ENCODE measurements at regions not wholly inside any gene's neighbourhood (a gene's known extent, or its start where the extent isn't known, plus 50 kb on each side); places are given as distances from the start of the nearest gene placed in this dataset.
"Not testable (repeated sequence)": the region's sequence is repeated elsewhere in the genome, so short reads cannot be mapped to it uniquely, and the experiment has no call there.

- no peak for DNase-seq
Observed at GRCh38 chr1:82799261-82799660, 998.5 kb downstream of the ADGRL2 start.

GRCh38 chr1:82795508-82796149, 994.9 kb downstream of the ADGRL2 start:
- no peak for DNase-seq

GRCh38 chr1:82792151-82792550, 991.4 kb downstream of the ADGRL2 start:
- DNase-seq = no peak

- no peak for DNase-seq
Observed at GRCh38 chr1:82790556-82790955, 989.8 kb downstream of the ADGRL2 start.

GRCh38 chr1:82788660-82789059, 987.9 kb downstream of the ADGRL2 start:
- DNase-seq = no peak

- no peak for DNase-seq
Observed at GRCh38 chr1:82788038-82788437, 987.3 kb downstream of the ADGRL2 start.

- no peak for DNase-seq
Observed at GRCh38 chr1:82786883-82787282, 986.1 kb downstream of the ADGRL2 start.

- DNase-seq = no peak
Observed at GRCh38 chr1:82785268-82785790, 984.6 kb downstream of the ADGRL2 start.

GRCh38 chr1:82783044-82783443, 982.3 kb downstream of the ADGRL2 start:
- DNase-seq = no peak

- no peak for DNase-seq
Observed at GRCh38 chr1:82782599-82782998, 981.9 kb downstream of the ADGRL2 start.

- DNase-seq = no peak
Observed at GRCh38 chr1:82778612-82779011, 977.9 kb downstream of the ADGRL2 start.

GRCh38 chr1:82777240-82777639, 976.5 kb downstream of the ADGRL2 start:
- no peak for DNase-seq

GRCh38 chr1:82776730-82777129, 976.0 kb downstream of the ADGRL2 start:
- DNase-seq = not testable (repeated sequence)

GRCh38 chr1:82775406-82776000, 974.8 kb downstream of the ADGRL2 start:
- no peak for DNase-seq

- no peak for DNase-seq
Observed at GRCh38 chr1:82762829-82763532, 962.2 kb downstream of the ADGRL2 start.

GRCh38 chr1:82759035-82759434, 958.3 kb downstream of the ADGRL2 start:
- DNase-seq = no peak

GRCh38 chr1:82755671-82756070, 954.9 kb downstream of the ADGRL2 start:
- DNase-seq = no peak

GRCh38 chr1:82755191-82755590, 954.5 kb downstream of the ADGRL2 start:
- DNase-seq = no peak

GRCh38 chr1:82752046-82752445, 951.3 kb downstream of the ADGRL2 start:
- DNase-seq = no peak

GRCh38 chr1:82733645-82734044, 932.9 kb downstream of the ADGRL2 start:
- no peak for DNase-seq

- no peak for DNase-seq
Observed at GRCh38 chr1:82731216-82731615, 930.5 kb downstream of the ADGRL2 start.

GRCh38 chr1:82728206-82728605, 927.5 kb downstream of the ADGRL2 start:
- DNase-seq = no peak

- no peak for DNase-seq
Observed at GRCh38 chr1:82724246-82724645, 923.5 kb downstream of the ADGRL2 start.

GRCh38 chr1:82722608-82723007, 921.9 kb downstream of the ADGRL2 start:
- DNase-seq = no peak

All from femur (tissue), 1 donor.